ENCODE measurements at regions not wholly inside any gene's neighbourhood (a gene's known extent, or its start where the extent isn't known, plus 50 kb on each side); places are given as distances from the start of the nearest gene placed in this dataset.

DNA sequence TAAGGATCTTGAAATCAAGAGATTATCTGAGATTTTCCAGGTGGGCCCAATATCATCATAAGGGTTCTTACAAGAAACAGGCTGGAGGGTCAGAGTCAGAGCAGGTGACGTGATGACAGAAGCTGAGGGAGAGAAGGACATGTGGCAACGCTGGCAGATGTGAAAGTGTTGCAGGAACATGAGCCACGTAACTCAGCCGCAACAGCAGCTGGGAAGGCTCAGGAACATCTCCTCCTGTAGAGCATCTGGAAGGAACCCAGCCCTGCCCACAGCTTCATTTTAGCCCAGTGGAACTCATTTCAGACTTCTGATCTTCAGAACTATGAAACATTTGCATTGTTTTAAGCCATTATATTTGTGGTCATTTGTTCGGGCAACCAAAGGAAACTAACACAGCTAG, 156.3 kb upstream of the VEGFC start (continued):
- TF ChIP-seq, protein P1, sequence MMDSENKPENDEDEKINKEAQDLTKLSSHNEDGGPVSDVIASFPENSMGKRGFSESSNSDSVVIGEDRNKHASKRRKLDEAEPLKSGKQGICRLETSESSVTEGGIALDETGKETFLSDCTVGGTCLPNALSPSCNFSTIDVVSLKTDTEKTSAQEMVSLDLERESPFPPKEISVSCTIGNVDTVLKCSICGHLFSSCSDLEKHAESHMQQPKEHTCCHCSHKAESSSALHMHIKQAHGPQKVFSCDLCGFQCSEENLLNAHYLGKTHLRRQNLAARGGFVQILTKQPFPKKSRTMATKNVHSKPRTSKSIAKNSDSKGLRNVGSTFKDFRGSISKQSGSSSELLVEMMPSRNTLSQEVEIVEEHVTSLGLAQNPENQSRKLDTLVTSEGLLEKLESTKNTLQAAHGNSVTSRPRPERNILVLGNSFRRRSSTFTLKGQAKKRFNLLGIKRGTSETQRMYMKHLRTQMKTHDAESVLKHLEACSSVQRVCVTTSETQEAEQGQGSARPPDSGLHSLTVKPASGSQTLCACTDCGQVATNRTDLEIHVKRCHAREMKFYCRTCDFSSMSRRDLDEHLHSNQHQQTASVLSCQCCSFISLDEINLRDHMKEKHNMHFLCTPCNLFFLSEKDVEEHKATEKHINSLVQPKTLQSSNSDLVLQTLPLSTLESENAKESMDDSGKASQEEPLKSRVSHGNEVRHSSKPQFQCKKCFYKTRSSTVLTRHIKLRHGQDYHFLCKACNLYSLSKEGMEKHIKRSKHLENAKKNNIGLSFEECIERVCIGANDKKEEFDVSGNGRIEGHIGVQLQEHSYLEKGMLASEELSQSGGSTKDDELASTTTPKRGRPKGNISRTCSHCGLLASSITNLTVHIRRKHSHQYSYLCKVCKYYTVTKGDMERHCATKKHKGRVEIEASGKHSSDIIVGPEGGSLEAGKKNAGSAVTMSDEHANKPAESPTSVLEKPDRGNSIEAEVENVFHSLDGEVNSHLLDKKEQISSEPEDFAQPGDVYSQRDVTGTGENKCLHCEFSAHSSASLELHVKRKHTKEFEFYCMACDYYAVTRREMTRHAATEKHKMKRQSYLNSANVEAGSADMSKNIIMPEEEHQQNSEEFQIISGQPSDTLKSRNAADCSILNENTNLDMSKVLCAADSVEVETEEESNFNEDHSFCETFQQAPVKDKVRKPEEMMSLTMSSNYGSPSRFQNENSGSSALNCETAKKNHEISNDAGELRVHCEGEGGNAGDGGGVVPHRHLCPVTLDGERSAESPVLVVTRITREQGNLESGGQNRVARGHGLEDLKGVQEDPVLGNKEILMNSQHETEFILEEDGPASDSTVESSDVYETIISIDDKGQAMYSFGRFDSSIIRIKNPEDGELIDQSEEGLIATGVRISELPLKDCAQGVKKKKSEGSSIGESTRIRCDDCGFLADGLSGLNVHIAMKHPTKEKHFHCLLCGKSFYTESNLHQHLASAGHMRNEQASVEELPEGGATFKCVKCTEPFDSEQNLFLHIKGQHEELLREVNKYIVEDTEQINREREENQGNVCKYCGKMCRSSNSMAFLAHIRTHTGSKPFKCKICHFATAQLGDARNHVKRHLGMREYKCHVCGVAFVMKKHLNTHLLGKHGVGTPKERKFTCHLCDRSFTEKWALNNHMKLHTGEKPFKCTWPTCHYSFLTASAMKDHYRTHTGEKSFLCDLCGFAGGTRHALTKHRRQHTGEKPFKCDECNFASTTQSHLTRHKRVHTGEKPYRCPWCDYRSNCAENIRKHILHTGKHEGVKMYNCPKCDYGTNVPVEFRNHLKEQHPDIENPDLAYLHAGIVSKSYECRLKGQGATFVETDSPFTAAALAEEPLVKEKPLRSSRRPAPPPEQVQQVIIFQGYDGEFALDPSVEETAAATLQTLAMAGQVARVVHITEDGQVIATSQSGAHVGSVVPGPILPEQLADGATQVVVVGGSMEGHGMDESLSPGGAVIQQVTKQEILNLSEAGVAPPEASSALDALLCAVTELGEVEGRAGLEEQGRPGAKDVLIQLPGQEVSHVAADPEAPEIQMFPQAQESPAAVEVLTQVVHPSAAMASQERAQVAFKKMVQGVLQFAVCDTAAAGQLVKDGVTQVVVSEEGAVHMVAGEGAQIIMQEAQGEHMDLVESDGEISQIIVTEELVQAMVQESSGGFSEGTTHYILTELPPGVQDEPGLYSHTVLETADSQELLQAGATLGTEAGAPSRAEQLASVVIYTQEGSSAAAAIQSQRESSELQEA (CRISPR knock-in tag; IDR thresholded peaks at IDR 0.05; ENCODE audit: not compliant biosample characterization): no peak
- no peak for TF ChIP-seq EEA1 (CRISPR knock-in tag; IDR thresholded peaks at IDR 0.05; ENCODE audit: borderline replicate concordance)
- TF ChIP-seq ZFP36L1 (CRISPR knock-in tag; IDR thresholded peaks at IDR 0.05): no peak
- TF ChIP-seq TRAFD1 (CRISPR knock-in tag; IDR thresholded peaks at IDR 0.05; ENCODE audit: borderline replicate concordance): no peak
- no peak for TF ChIP-seq ZBTB21 (CRISPR knock-in tag; IDR thresholded peaks at IDR 0.05)
